ENCODE measurements at regions not wholly inside any gene's neighbourhood (a gene's known extent, or its start where the extent isn't known, plus 50 kb on each side); places are given as distances from the start of the nearest gene placed in this dataset.

DNA sequence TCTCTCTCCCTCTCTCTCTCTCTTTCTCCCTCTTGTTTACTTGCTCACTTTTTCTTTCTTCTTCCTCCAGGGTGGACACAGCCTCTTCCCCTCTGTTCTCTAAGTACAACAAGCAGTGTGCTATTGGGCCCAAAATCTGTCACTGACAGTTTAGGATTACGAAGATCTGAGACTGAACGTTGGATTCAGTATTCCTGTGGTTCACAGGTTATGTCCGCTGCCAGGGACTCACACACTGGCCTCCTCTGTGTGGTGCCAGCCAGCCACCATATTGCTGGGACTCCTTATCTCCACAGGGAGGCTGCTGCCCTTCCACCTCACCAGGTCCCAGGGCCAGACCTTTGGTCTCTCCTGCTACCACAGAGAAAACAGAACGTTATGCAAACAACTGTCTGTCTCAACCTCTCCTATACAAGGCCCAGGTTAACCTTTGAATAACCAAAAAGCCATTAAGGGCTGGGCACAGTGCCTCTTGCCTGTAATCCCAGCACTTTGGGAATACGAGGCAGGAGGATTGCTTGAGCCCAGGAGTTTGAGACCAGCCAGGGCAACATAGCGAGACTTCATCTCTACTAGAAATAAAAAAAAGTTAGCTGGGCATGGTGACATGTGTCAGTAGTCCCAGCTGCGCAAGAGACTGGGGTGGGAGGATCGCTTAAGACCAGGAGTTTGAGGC lies 171.9 kb upstream of the RAB4A start:
- H3K4me1 ChIP-seq (ENCODE audit: insufficient read depth, low read length, poor library complexity, severe bottlenecking) = peaks cover 7% of the 10 kb centered on the region
- TF ChIP-seq EZH2 (IDR thresholded peaks at IDR 0.05; ENCODE audit: borderline replicate concordance, low read depth, low read length, poor library complexity, severe bottlenecking) = no peak
- TF ChIP-seq, protein P1, sequence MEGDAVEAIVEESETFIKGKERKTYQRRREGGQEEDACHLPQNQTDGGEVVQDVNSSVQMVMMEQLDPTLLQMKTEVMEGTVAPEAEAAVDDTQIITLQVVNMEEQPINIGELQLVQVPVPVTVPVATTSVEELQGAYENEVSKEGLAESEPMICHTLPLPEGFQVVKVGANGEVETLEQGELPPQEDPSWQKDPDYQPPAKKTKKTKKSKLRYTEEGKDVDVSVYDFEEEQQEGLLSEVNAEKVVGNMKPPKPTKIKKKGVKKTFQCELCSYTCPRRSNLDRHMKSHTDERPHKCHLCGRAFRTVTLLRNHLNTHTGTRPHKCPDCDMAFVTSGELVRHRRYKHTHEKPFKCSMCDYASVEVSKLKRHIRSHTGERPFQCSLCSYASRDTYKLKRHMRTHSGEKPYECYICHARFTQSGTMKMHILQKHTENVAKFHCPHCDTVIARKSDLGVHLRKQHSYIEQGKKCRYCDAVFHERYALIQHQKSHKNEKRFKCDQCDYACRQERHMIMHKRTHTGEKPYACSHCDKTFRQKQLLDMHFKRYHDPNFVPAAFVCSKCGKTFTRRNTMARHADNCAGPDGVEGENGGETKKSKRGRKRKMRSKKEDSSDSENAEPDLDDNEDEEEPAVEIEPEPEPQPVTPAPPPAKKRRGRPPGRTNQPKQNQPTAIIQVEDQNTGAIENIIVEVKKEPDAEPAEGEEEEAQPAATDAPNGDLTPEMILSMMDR (conservative IDR thresholded peaks at IDR 0.05; ENCODE audit: low read depth, low read length) = no peak
- H3K9me3 ChIP-seq (ENCODE audit: low read depth, low read length, poor library complexity, severe bottlenecking) = no peaks in the 10 kb centered on the region
- H3K27ac ChIP-seq (ENCODE audit: low read depth, low read length, poor library complexity, severe bottlenecking) = no peak overlapping the region
- DNase-seq (ENCODE audit: low spot score) = no peak
- POLR2A ChIA-PET (ENCODE audit: low non-redundant PET) = no interaction called here
- CTCF ChIA-PET = no interaction called here
- H3K27me3 ChIP-seq (replicated peaks; ENCODE audit: insufficient read depth, low read depth, low read length, poor library complexity) = no peaks in the 10 kb centered on the region
- no peaks in the 10 kb centered on the region for H3K36me3 ChIP-seq (ENCODE audit: insufficient read depth, low read length, poor library complexity, severe bottlenecking)
- intact Hi-C loops (cut with micrococcal nuclease; ENCODE audit: unreplicated experiment) = no loop called here
- no peak overlapping the region for H3K4me3 ChIP-seq (ENCODE audit: low read depth, low read length, poor library complexity, severe bottlenecking)
- no TSS peak for BruUV-seq (replicated peaks)

DNA sequence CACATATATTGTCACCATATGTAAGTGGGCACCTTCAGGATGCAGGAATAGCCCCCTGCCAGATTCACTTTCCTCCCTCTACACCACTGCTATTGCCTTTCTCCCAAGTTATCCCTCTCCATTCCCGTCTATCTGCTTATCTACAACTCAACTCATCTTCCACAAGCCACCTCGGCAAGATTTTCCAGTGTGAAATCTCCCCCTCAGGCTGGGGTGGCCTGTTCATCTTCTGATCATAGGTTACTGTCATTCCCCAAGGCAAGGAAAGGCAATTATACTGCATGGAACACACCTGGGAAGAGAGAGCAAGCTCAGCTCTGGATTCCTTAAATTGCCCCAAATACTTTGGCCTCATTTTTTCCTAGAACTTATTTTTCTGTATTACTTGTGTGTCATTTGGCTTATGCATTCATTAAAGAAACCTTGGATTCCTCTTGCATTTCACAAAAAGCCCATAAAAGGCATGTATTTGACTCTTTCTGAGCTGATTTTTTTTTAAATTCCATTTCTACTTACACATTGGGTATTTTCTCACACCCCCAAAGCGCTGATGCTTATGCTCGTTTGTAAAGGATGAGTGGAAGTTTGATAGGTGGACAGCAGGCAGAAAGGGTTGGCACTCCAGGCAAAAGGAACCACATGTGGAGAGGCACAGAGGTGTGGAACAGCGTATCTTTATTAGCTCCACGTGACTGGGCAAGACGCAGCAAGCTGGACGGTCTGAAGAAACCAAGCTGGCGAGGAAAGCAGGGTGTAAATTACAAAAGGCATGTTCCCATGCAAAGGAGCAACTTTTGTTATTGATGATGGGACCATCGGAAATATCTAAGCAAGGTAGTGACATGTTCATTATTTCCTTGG lies 169.7 kb upstream of the RAB4A start:
- intact Hi-C loops (cut with micrococcal nuclease; ENCODE audit: unreplicated experiment) = no loop called here
- ChIA-PET CTCF (no interaction called here), POLR2A (ENCODE audit: low non-redundant PET) (no interaction called here)
- no TSS peak for BruUV-seq (replicated peaks)
- Histone ChIP-seq H3K4me3 (ENCODE audit: low read depth, low read length, poor library complexity, severe bottlenecking) (no peak overlapping the region), H3K27ac (ENCODE audit: low read depth, low read length, poor library complexity, severe bottlenecking) (no peak overlapping the region), H3K4me1 (ENCODE audit: insufficient read depth, low read length, poor library complexity, severe bottlenecking) (no peaks in the 10 kb centered on the region), H3K36me3 (ENCODE audit: insufficient read depth, low read length, poor library complexity, severe bottlenecking) (no peaks in the 10 kb centered on the region), H3K9me3 (ENCODE audit: low read depth, low read length, poor library complexity, severe bottlenecking) (no peaks in the 10 kb centered on the region), H3K27me3 (replicated peaks; ENCODE audit: insufficient read depth, low read depth, low read length, poor library complexity) (no peaks in the 10 kb centered on the region)
- TF ChIP-seq EZH2 (IDR thresholded peaks at IDR 0.05; ENCODE audit: borderline replicate concordance, low read depth, low read length, poor library complexity, severe bottlenecking) = no peak
- TF ChIP-seq, protein P1 (conservative IDR thresholded peaks at IDR 0.05; ENCODE audit: low read depth, low read length) = no peak
- DNase-seq (ENCODE audit: low spot score) = no peak

DNA sequence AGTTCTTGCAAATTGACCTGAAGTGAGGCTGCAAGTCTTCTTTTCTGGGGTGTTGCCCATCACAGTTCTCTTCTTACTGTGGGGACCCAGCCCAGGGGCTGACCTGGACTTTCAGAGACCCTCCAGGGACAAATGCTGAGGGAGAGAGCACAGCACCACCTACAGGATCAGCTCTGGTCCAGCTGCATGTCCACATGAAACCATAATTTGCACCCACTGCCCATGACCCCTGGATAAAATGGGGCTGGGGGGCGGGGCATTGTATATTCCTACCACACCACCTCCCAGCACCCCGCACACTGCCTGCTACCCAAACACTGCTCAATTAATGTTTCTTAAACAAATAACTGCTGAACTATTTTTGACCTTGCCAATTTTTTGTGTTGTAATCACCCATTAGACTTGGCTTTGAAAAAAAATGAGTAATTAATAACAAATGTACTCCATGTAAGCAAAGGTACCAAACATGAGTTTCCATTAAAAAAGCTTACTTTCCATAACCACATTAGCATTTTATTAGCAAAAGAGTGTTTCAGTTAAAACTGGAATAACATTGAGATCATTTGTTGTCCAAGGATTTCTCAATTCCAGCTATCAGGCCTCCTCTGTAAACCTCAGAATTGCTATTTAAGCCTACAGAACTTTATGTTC lies 168.0 kb upstream of the RAB4A start:
- BruUV-seq (replicated peaks) = no TSS peak
- ChIA-PET POLR2A (ENCODE audit: low non-redundant PET) (no interaction called here), CTCF (no interaction called here)
- intact Hi-C loops (cut with micrococcal nuclease; ENCODE audit: unreplicated experiment) = no loop called here
- Histone ChIP-seq H3K9me3 (ENCODE audit: low read depth, low read length, poor library complexity, severe bottlenecking) (no peaks in the 10 kb centered on the region), H3K4me3 (ENCODE audit: low read depth, low read length, poor library complexity, severe bottlenecking) (no peak overlapping the region), H3K36me3 (ENCODE audit: insufficient read depth, low read length, poor library complexity, severe bottlenecking) (no peaks in the 10 kb centered on the region), H3K27me3 (replicated peaks; ENCODE audit: insufficient read depth, low read depth, low read length, poor library complexity) (no peaks in the 10 kb centered on the region), H3K4me1 (ENCODE audit: insufficient read depth, low read length, poor library complexity, severe bottlenecking) (no peaks in the 10 kb centered on the region), H3K27ac (ENCODE audit: low read depth, low read length, poor library complexity, severe bottlenecking) (no peak overlapping the region)
- DNase-seq (ENCODE audit: low spot score) = no peak
- no peak for TF ChIP-seq EZH2 (IDR thresholded peaks at IDR 0.05; ENCODE audit: borderline replicate concordance, low read depth, low read length, poor library complexity, severe bottlenecking)
- TF ChIP-seq, protein P1 (conservative IDR thresholded peaks at IDR 0.05; ENCODE audit: low read depth, low read length) = no peak; the same call in 1 of the 2 replicates
